Vagina (tissue), 2 donors: ENCODE measurements at regions not wholly inside any gene's neighbourhood (a gene's known extent, or its start where the extent isn't known, plus 50 kb on each side); places are given as distances from the start of the nearest gene placed in this dataset.

Experiments
- DNase-seq, 2 donors: peaks; one replicate each; pipeline ENCODE4 v3.0.0-alpha.2; 2017; ENCODE audit errors: extremely low spot score in 2 of 2
- H3K27ac ChIP-seq: fragments of 200-600 bp; sonication (generic); one replicate; pipeline ENCODE4 v1.5.1; 2019
- H3K27me3 ChIP-seq: fragments of 200-600 bp; sonication (generic); one replicate; pipeline ENCODE4 v1.5.1; 2019
- H3K36me3 ChIP-seq, 2 donors: fragments of 200-600 bp; sonication (generic); one replicate each; pipeline ENCODE4 v1.5.1; 2017 to 2019
- H3K4me1 ChIP-seq: fragments of 200-600 bp; sonication (generic); one replicate; pipeline ENCODE4 v1.5.1; 2019
- H3K4me3 ChIP-seq, 2 donors: fragments of 200-600 bp; sonication (generic); 1 replicate in 1 of 2; 2 replicates in 1 of 2; pipeline ENCODE4 v1.5.1; 2016 to 2019
- H3K9me3 ChIP-seq: fragments of 200-600 bp; sonication (generic); one replicate; pipeline ENCODE4 v1.5.1; 2019
- CTCF ChIP-seq, 3 experiments: fragments of 450-650 bp in 2 of 3; fragments of 200-600 bp in 1 of 3; sonication (generic) in 1 of 3; IDR thresholded peaks; one replicate each; pipeline ENCODE4 v1.5.1; 2017 to 2019; ENCODE audit warnings: antibody characterized with exemption in 3 of 3, mild to moderate bottlenecking in 2 of 3, moderate library complexity in 2 of 3
- POLR2A ChIP-seq, 2 donors: fragments of 450-650 bp; IDR thresholded peaks; one replicate each; pipeline ENCODE4 v1.6.1; 2017; ENCODE audit warnings: antibody characterized with exemption in 2 of 2, mild to moderate bottlenecking in 2 of 2, moderate library complexity in 2 of 2
- POLR2AphosphoS5 ChIP-seq, 2 donors: sonication (generic); formaldehyde crosslinking; IDR thresholded peaks; one replicate each; pipeline ENCODE4 v1.9.0; 2017; ENCODE audit warnings: antibody characterized with exemption in 2 of 2, mild to moderate bottlenecking in 2 of 2, low read depth in 1 of 2; ENCODE audit not compliant: insufficient read depth in 1 of 2
- intact Hi-C: fragments of 100-400 bp; cut with DNase I; formaldehyde crosslinking; loops from one replicate; pipeline ENCODE4 v1.15.1; 2023

DNA sequence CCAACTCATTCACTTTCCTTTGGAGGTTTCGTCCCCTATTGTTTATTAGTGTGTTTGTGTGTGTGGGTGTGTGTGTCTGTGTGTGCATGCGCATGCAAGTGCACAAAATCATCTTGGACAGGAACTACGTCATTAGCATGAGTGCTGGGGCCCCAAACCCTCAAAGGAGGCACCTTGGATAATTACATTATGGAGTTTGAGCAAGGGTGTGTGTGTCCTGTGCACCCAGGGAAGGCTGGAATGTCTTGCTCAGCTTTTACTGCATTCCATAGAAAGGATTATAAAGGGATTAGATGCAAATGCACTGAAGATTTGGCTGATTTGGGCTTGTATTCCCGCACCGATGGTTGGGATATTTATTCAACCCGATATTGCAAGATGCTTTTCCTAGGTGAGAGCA is 203.4 kb upstream of the NAV2 start:
- Histone ChIP-seq H3K27me3 (no peaks in the 10 kb centered on the region), H3K36me3 (no peaks in the 10 kb centered on the region), H3K4me1 (peaks cover 19% of the 10 kb centered on the region), H3K9me3 (no peaks in the 10 kb centered on the region), H3K27ac (no peak overlapping the region), H3K4me3 (no peak overlapping the region)
- TF ChIP-seq CTCF (IDR thresholded peaks at IDR 0.05) (no peak), POLR2A (IDR thresholded peaks at IDR 0.05) (no peak), POLR2AphosphoS5 (IDR thresholded peaks at IDR 0.05; ENCODE audit: insufficient read depth in 1 of 2, low read depth in 1 of 2) (no peak)
- intact Hi-C loops = no loop called here
- no peak for DNase-seq

- TF ChIP-seq POLR2AphosphoS5 (IDR thresholded peaks at IDR 0.05; ENCODE audit: insufficient read depth in 1 of 2, low read depth in 1 of 2) (no peak), POLR2A (IDR thresholded peaks at IDR 0.05) (no peak), CTCF (IDR thresholded peaks at IDR 0.05) (no peak)
- H3K9me3 ChIP-seq = no peaks in the 10 kb centered on the region
- H3K4me1 ChIP-seq = peaks cover 19% of the 10 kb centered on the region
- no peak overlapping the region for H3K27ac ChIP-seq
- no peak for DNase-seq
- intact Hi-C loops = no loop called here
- no peaks in the 10 kb centered on the region for H3K27me3 ChIP-seq
- no peaks in the 10 kb centered on the region for H3K36me3 ChIP-seq
- no peak overlapping the region for H3K4me3 ChIP-seq
Observed at GRCh38 chr11:19508165-19508564, 204.5 kb upstream of the NAV2 start.

DNA sequence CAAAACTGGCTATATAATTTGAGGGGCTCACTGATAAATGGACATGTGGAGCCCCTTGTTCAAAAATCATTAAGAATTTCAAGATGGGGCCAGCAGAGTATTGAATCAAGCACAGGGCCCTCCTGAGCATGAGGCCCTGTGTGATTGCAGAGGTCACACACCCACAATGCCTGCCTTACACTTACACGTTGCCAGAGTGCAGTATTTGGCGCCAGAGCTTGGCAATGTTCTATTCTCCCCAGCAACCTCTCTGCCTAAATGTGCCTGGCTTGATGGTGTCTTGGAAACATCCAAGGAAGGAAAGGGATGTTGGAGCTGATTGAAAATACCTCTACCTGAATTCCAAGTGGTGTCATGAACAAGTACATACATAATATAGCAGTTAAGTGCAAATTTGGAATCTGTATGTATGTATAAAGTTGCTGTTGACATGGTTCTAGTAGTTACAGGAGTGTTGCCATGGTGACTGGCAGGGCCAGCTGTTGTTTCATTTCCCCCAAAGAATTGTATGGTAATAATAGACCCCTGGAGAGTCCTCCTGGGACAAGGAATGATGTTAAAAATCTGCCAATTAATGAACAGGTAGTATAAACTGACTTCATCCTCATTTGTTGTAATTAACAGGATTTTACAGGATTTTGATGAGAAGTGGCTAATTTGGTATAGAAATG is 205.7 kb upstream of the NAV2 start:
- Histone ChIP-seq H3K27ac (no peak overlapping the region), H3K4me1 (peaks cover 19% of the 10 kb centered on the region), H3K27me3 (no peaks in the 10 kb centered on the region), H3K9me3 (no peaks in the 10 kb centered on the region), H3K4me3 (no peak overlapping the region), H3K36me3 (no peaks in the 10 kb centered on the region)
- TF ChIP-seq POLR2AphosphoS5 (IDR thresholded peaks at IDR 0.05; ENCODE audit: insufficient read depth in 1 of 2, low read depth in 1 of 2) = no peak
- TF ChIP-seq CTCF (IDR thresholded peaks at IDR 0.05) = no peak
- TF ChIP-seq POLR2A (IDR thresholded peaks at IDR 0.05) = no peak
- no peak for DNase-seq
- intact Hi-C loops = no loop called here

DNA sequence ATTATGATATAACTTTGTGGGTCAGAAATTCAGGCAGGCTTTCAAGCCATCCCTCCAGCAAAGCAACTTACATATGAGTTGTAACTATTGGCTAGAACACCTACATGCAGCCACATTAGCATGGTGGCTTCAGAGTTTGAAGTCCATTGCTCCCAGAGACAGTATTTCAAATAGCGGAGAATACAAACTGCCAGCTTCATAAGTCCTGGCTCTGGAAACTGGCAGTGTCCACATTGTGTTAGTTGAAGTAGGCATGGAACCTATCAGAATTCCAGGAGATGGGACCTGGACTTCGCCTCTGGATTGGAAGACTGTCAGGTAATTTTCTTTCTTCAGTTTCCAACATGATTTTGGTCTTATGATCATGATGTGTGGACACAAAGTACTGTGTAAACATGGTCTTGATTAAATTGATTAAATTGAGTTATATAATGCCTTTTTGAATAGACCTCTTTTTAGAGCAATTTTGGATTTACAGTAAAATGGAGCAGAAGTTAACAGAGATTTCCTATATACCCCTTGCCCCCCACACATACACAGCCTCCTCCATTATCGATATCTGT is 209.9 kb upstream of the NAV2 start:
- Histone ChIP-seq H3K9me3 (no peaks in the 10 kb centered on the region), H3K36me3 (no peaks in the 10 kb centered on the region), H3K4me3 (no peak overlapping the region), H3K27ac (no peak overlapping the region), H3K4me1 (peaks cover under 1% of the 10 kb centered on the region), H3K27me3 (no peaks in the 10 kb centered on the region)
- no peak for TF ChIP-seq POLR2A (IDR thresholded peaks at IDR 0.05)
- no peak for TF ChIP-seq CTCF (IDR thresholded peaks at IDR 0.05)
- TF ChIP-seq POLR2AphosphoS5 (IDR thresholded peaks at IDR 0.05; ENCODE audit: insufficient read depth in 1 of 2, low read depth in 1 of 2) = no peak
- DNase-seq = no peak
- intact Hi-C loops = no loop called here

- TF ChIP-seq POLR2AphosphoS5 (IDR thresholded peaks at IDR 0.05; ENCODE audit: insufficient read depth in 1 of 2, low read depth in 1 of 2) = no peak
- TF ChIP-seq CTCF (IDR thresholded peaks at IDR 0.05) = no peak
- no peak for TF ChIP-seq POLR2A (IDR thresholded peaks at IDR 0.05)
- Histone ChIP-seq H3K27me3 (no peaks in the 10 kb centered on the region), H3K36me3 (no peaks in the 10 kb centered on the region), H3K9me3 (no peaks in the 10 kb centered on the region), H3K4me3 (no peak overlapping the region), H3K4me1 (no peaks in the 10 kb centered on the region), H3K27ac (no peak overlapping the region)
- no peak for DNase-seq
- intact Hi-C loops = no loop called here
Observed at GRCh38 chr11:19501631-19502030, 211.0 kb upstream of the NAV2 start.
